SK-N-DZ (cell line): ENCODE measurements at regions not wholly inside any gene's neighbourhood (a gene's known extent, or its start where the extent isn't known, plus 50 kb on each side); places are given as distances from the start of the nearest gene placed in this dataset.

Experiments used
- DNase-seq: peaks from one replicate; pipeline ENCODE4 v3.0.0-alpha.2; 2015; ENCODE audit warnings: low spot score

GRCh38 chr1:10896673-10897072, 100.2 kb upstream of the CASZ1 start:
- DNase-seq, result no peak

DNA sequence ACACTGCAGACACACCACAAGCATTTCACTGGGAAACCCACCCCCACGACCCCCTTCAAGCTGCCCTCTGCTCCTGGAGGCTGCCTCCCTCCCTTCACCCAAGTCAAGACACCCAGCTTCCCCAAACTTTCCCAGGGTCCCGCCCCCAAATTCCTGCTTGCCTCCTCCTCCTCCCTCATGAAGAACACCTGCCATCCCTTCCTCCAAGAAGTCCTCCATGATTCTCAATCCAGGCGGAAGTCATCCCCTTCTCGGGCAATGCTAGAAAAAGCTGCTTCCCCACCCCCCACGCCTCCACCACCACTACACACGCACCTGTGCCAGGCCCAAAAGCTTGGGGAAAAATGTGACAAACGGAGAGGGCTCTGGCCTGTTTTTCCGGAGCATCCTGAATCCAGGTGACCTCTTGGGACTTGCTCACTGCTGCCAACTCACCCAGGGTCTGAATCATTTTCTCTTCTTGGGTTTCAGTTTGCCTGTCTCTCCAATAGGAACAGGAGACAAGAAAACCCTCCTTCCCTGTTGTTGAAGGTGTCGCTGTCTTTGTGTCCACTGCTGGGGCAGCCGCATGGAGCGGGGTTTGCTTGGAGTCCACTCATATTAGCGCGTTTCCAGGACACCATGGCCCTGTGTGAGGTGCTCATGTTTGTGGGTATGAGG, 101.0 kb upstream of the CASZ1 start:
- no peak for DNase-seq

DNA sequence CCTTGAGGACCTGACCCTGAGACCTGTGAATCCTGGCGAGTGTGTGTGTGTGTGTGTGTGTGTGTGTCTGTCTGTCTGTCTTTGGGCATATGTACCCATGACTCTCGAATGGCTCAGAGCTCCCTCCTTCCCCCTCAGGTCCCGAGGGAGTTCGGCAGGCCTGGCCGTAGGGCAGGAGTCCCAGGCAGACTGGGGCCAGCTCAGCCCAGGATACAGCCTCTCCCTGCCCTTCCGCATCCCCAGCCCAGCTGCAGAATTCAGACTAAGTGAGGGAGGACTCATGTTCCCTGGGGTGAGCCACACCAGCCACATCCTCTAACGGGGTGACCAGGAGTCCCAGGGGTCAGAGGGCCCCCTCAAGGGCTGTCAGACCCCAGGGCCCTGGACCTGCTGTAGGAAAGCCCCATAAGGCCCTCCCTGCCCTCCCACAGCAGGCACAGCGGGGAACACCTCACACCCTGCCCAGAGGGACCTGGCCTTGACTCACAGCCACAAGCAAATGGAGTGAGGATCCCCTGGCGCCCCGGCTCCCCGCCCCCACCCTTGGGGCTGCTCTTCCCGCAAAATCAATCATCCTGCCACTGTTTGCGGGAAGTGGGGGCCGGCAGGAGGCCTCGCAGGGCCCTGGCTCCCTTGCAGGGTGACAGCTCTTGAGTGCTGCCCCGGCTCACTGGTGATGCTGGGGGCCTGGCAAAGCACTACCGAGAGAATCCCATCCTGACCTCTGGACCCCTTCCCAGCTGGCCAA, 101.7 kb upstream of the CASZ1 start:
- peak; percentile 32 for DNase-seq

DNA sequence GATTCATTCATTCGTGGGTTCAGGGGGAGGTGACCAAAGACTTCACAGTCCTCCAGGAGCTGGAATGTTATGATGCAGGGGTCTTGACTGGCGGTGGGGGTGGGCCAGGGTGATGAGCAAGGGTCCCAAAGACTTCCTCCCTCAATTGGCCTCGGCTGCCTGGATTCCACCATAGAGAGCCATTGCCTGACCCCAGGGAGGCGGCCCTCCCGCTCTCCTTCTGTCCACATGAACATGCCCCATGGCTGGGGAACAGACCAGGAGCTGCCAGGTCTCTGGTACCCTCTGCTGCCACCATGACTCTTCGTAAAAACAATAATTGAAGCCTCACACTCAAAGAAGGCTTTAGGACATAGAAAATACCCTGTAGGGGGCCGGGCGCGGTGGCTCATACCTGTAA, 102.5 kb upstream of the CASZ1 start:
- DNase-seq, result no peak

DNA sequence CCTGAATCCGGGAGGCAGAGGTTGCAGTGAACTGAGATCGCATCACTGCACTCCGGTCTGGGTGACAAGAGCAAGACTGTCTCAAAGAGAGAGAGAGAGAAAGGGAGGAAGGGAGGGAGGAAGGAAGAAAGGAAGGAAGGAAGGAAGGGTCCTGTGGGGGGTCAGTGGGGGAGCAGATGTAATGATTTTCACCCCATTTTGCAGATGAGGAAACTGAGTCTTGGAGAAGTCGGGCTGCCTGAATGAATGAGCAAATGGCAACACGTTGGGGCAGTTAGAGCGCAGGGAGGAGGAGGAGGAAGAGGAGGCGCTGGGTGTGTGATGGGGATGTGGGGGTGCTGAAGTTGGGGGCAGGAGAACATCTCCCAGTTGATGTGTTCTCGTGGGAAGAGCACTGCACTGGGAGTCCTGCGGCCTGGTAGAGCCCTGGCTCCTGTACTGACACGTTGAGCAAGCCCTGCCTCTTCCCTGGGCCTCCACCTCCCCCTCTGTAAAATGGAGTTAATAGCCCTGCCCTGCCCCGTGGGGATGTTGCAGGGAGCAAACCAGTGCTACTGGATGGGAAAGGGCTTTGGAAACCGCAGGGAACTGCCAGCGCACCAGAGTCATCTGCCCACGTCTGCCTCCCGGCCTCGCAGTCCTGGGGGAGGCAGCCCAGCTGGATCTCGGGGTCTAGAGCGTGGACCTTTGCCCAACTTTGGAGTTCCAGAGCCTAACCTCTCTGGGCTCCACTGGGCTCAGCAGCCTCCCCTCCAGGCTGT, 103.2 kb upstream of the CASZ1 start:
- no peak for DNase-seq

GRCh38 chr1:10900251-10900651, 103.8 kb upstream of the CASZ1 start:
- DNase-seq, result no peak

DNA sequence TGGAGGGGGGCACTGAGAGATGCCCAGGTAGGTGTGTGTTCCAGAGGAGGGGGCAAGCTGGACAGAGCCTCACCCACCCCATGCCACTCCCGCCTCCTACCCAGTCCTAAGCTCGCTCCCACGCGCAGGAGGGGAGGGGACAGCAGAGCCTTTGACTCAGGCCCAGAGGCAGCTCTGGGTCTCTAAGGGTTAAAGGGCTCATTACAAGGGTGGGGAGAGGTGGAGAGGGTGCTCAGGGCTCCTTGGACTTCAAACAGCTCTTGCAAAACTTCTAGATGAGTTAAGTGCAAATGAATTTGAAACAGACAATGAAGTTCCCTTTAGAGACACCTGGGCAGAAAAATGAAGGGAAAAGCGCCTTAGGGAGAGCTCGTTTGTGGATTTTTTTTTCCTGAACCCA, 104.2 kb upstream of the CASZ1 start:
- no peak for DNase-seq

DNA sequence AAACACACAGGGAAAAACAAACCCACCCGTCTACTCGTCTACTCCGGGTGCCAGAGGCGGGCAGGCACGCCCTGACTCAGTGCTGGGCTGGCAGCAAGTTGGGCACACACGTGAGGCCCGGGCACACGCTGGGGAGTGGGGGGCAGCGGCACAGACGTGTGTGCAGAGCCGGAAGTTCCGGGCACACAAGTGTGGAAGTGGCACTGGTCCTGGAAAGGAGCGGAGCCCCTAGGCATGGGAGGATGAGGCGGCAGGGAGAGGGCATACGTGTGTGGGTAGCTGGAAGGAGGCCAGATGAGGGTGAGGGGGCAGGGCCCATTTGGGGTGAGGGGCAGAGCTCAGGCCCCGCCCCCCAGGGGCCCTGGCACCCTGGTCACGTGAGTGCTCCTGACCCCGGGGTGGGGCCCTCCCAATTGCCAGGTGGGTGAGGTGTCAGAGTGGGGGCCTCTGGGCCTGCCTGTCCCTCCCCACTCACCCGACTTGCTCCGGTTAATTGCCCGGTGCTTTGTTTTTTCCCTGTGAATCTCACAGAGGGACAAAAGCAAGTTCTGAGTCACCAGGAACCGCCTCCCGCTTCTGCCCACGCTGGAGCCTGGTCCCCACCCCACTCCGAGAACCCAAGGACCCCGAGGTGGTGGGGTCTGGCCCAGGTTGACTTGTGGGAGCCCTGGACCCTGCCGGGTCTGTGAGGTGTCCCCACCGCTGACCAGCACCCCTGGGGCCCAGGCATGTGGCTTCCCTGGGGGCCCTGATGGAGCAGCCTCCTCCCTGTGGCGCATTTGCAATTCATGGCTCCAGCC, 104.8 kb upstream of the CASZ1 start:
- DNase-seq, result peak; percentile 47

- peak; percentile 73 for DNase-seq
These were observed 105.7 kb upstream of the CASZ1 start for GRCh38 chr1:10901891-10902805.

- no peak for DNase-seq
These were observed 107.0 kb upstream of the CASZ1 start for GRCh38 chr1:10903421-10903820.

- no peak for DNase-seq
These were observed 107.4 kb upstream of the CASZ1 start for GRCh38 chr1:10903821-10904220.

- peak; percentile 88 for DNase-seq
These were observed 107.8 kb upstream of the TARDBP start for GRCh38 chr1:10904396-10905358.

GRCh38 chr1:10905841-10906655, 106.4 kb upstream of the TARDBP start:
- peak; percentile 66 for DNase-seq

GRCh38 chr1:10906866-10907519, 105.5 kb upstream of the TARDBP start:
- no peak for DNase-seq

GRCh38 chr1:10908266-10908665, 104.2 kb upstream of the TARDBP start:
- DNase-seq, result no peak

DNA sequence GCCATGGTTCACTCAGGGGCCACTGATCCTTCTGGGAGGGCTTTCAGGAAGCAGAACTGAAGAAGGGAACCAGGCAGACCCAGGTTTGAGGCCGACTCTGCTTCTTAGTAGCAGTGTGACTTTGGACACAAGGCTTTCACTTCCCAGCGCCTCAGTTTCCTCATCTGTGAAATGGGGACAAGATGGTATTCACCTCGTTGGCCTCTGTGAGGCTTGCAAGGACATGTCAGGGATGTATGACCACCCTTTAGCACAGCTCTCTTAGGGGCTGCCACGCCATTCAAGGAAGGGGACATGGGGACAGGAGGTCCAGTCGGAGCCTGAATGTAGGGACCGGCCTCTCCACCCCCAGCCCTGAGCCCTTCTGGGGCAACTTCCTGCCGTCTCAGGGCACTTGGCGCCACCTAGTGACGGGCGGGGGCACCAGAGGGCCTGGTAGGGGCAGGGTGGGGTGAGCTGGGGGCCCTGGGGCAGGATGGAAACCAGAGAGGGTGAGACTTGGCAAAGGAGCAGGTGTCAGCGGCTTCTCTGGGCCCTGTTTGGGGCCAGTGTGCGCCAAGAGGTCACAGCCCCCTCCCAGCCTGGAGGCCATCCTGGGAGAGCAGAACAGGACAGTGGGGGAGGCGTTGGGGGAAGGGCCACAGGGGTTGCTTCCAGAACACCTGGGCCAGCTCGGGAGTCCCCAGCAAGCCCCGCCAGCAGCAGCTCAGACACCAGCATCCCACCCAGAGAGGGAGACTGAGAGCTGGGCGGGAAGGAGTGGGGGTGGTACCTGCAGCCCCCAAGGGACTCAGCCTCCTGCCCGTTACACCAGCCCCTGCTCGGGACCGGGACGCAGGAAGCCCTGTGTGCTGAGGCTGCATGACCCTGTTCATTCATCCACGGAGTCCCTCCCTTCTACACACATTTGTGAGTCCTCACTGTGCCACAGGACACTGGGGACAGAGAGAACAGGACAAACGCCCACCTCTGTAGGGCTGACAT, 102.5 kb upstream of the TARDBP start:
- peak; percentile 61 for DNase-seq
